Left ventricle myocardium inferior (tissue), 1 donor: ENCODE measurements at regions not wholly inside any gene's neighbourhood (a gene's known extent, or its start where the extent isn't known, plus 50 kb on each side); places are given as distances from the start of the nearest gene placed in this dataset.

Source experiments
- DNase-seq: peaks from one replicate; pipeline ENCODE4 v3.0.0-alpha.2; 2020
- H3K27ac ChIP-seq: fragments of 200-600 bp; replicated peaks from 2 replicates; pipeline ENCODE4 v1.8.0; 2021
- H3K27me3 ChIP-seq: fragments of 200-600 bp; 2 replicates; pipeline ENCODE4 v1.8.0; 2021; ENCODE audit warnings: low read depth
- H3K36me3 ChIP-seq: fragments of 200-600 bp; 2 replicates; pipeline ENCODE4 v1.8.0; 2021
- H3K4me1 ChIP-seq: fragments of 200-600 bp; 2 replicates; pipeline ENCODE4 v1.8.0; 2021
- H3K4me3 ChIP-seq: fragments of 200-600 bp; 2 replicates; pipeline ENCODE4 v1.8.0; 2021; ENCODE audit warnings: mild to moderate bottlenecking, moderate library complexity
- H3K9me3 ChIP-seq: fragments of 200-600 bp; replicated peaks from 2 replicates; pipeline ENCODE4 v1.8.0; 2021
- intact Hi-C: fragments of 100-400 bp; cut with micrococcal nuclease; formaldehyde crosslinking; loops from one replicate; pipeline ENCODE4 v1.11.0; 2022
- TF ChIP-seq, protein P1 (sequence below): fragments of 200-600 bp; IDR thresholded peaks from 2 replicates; pipeline ENCODE4 v1.8.0; 2021; ENCODE audit warnings: antibody characterized with exemption, mild to moderate bottlenecking, borderline replicate concordance
- donor health status: DM: no; HTN: yes; CAD: no; lungs with severe emphysema.

DNA sequence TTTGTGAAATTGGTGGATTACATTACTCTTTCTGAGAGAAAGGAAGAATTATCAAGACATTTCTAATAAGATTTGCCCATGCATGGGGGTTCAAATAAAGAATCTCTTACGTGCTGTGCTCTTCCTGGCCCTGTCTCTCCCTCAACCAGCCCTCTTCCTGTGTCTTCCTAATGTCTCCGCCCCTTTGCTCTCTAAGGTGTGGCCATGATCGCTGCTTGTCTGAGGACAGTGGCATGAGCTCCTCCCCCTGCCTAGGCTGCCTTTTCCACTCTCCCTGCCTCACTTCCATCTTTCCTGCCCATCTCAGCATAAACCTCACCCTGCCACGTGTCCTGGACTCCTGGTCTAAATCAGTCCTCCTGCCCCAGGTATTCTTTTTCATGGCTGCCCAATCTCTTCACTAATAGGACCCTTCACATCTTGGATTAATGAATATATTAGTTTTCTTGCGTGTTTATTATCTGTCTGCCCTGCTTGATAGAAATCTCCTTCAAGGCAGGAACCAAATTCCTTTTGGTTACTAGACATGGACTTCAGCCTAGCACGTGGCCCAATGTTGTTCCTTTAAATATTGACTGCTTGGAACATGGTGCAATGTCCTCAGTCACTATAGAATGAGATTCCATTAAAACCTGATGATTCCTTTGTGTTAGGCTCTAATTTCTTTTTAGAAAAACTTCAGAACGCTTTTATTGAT lies 122.3 kb downstream of the MTRR start:
- H3K9me3 ChIP-seq, result no peaks in the 10 kb centered on the region
- TF ChIP-seq, protein P1, sequence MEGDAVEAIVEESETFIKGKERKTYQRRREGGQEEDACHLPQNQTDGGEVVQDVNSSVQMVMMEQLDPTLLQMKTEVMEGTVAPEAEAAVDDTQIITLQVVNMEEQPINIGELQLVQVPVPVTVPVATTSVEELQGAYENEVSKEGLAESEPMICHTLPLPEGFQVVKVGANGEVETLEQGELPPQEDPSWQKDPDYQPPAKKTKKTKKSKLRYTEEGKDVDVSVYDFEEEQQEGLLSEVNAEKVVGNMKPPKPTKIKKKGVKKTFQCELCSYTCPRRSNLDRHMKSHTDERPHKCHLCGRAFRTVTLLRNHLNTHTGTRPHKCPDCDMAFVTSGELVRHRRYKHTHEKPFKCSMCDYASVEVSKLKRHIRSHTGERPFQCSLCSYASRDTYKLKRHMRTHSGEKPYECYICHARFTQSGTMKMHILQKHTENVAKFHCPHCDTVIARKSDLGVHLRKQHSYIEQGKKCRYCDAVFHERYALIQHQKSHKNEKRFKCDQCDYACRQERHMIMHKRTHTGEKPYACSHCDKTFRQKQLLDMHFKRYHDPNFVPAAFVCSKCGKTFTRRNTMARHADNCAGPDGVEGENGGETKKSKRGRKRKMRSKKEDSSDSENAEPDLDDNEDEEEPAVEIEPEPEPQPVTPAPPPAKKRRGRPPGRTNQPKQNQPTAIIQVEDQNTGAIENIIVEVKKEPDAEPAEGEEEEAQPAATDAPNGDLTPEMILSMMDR, result no peak
- H3K4me3 ChIP-seq, result no peak overlapping the region
- no peaks in the 10 kb centered on the region for H3K27me3 ChIP-seq
- H3K36me3 ChIP-seq, result no peaks in the 10 kb centered on the region
- H3K27ac ChIP-seq, result no peak overlapping the region
- intact Hi-C loops, result no loop called here
- no peaks in the 10 kb centered on the region for H3K4me1 ChIP-seq
- no peak for DNase-seq

DNA sequence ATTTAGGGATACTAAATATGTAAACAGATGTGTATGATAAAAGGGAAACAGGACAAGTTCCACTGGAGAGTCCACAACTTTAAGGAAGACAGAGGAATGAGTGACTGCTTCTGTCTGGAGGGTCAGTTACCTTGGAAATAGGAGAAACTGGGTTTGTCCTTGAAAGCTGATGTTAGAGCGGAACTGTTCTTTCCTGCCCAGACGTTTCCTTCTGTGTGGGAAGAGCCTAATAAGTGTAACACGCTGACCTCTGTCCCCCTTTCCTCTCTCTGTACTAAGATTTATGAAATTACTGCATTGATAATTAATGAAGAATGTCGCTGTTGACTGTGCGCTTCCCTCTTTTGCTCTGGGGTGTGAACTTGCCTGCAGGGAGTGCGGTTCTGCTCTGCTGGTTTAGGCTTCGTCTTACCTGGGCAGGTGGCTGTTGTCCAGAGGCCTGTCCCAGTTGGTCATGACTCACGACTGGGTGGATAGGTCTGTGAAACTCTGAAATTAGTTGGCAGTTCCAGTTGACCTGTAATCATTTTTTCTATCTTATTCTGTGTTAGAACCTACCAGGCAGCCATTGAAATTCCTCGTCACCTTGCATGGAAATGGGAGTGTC lies 126.8 kb downstream of the MTRR start:
- no peak overlapping the region for H3K4me3 ChIP-seq
- H3K4me1 ChIP-seq, result no peaks in the 10 kb centered on the region
- TF ChIP-seq, protein P1, result no peak
- H3K9me3 ChIP-seq, result peaks cover 18% of the 10 kb centered on the region
- no peaks in the 10 kb centered on the region for H3K27me3 ChIP-seq
- H3K27ac ChIP-seq, result no peak overlapping the region
- intact Hi-C loops, result no loop called here
- no peak for DNase-seq
- H3K36me3 ChIP-seq, result no peaks in the 10 kb centered on the region

DNA sequence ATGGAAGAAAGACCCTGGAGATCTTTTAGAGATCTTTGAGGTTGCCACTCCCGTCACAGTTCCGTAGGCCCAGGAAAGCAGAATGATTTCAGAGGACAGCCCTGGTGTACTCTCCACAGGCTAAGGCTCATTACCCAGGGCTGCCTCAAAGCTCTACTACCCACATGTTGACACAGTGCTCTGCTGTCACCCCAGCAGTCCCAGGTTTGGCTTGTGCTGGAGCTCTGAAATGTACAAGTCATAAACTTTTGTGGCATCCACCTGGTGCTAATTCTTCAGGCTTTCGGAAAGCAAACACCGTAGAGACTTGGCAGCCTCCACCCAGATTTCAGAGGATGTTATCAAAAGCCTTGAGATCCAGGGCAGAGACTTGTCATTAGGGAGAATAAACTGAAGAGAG lies 136.5 kb downstream of the MTRR start:
- Histone ChIP-seq H3K4me1 (no peaks in the 10 kb centered on the region), H3K36me3 (no peaks in the 10 kb centered on the region), H3K27me3 (no peaks in the 10 kb centered on the region), H3K4me3 (no peak overlapping the region), H3K27ac (no peak overlapping the region), H3K9me3 (peaks cover 35% of the 10 kb centered on the region)
- intact Hi-C loops, result no loop called here
- TF ChIP-seq, protein P1, result no peak
- DNase-seq, result no peak

DNA sequence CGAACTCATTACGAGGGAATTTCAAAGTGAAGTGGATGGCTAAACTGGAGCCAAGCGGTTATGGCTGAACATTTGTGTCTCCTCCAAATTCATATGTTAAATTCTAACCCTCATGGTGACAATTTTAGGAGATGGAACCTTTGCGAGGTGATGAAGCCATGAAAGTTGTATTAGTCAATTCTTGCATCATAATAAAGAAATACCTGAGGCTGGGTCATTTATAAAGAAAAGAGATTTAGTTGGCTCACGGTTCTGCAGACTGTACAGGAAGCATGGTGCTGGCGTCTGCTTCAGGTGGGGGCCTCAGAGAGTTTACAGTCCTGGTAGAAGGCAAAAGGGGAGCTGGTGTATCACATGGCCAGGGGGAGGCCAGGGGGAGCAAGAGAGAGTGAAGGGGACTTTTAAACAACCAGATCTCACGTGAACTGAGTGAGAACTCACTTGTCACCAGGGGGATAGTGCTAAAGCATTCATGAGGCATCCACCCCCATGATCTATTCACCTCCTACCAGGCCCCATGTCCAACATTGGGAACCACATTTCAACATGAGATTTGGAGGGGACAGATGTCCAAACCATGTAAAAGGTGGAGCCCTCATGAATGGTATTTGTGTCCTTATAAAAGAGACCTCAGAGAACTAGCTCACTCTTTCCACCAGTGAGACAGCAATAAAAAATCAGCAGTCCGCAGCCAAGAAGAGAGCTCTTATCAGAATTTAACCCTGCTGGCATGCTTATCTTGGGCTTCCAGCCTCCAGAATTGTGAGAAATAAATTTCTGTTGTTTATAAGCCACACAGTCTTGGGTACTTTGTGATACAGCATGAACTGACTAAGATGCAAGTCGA lies 143.4 kb downstream of the MTRR start:
- H3K4me3 ChIP-seq, result no peak overlapping the region
- no peak for DNase-seq
- no peak overlapping the region for H3K27ac ChIP-seq
- no peaks in the 10 kb centered on the region for H3K36me3 ChIP-seq
- peaks cover 5% of the 10 kb centered on the region for H3K9me3 ChIP-seq
- H3K4me1 ChIP-seq, result no peaks in the 10 kb centered on the region
- intact Hi-C loops, result no loop called here
- no peaks in the 10 kb centered on the region for H3K27me3 ChIP-seq
- TF ChIP-seq, protein P1, result no peak

DNA sequence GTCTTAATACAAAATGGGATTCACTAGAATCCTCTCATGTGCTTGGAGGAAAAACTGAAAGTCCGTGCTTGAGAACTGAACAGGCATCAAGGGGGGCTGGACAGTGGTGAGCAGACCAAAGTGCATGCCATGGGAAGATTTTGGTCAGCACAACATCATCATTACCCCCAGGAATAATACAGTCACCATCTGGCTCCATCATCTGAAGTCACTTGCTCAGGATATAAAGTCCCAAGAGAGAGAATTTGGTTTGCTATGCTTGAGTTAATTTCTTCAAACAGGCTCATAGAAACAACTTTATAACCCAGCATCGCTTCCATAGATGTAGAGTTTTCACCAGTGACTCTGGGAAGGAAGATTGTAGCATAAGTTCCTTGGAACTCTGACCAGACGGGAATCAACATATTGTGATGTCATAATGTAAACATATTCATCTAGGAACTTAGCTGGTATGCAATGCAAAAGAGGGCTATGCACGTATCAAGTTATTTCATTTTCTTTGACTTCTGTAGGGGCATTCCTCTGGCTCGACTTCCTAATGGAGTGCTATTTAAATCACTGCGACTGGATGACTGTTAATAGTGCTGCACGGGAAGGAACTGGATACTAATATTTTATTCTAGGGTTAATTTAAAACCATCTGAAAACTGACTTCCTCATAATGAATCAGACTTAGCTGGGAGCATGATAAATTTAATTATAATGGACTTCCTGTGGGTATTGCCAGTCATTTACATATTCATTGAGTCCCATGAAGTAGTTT lies 145.2 kb downstream of the MTRR start:
- DNase-seq, result no peak
- intact Hi-C loops, result no loop called here
- no peak overlapping the region for H3K4me3 ChIP-seq
- no peak overlapping the region for H3K27ac ChIP-seq
- H3K9me3 ChIP-seq, result peaks cover 5% of the 10 kb centered on the region
- H3K4me1 ChIP-seq, result no peaks in the 10 kb centered on the region
- TF ChIP-seq, protein P1, result no peak
- H3K36me3 ChIP-seq, result no peaks in the 10 kb centered on the region
- H3K27me3 ChIP-seq, result no peaks in the 10 kb centered on the region
